ENCODE measurements at regions not wholly inside any gene's neighbourhood (a gene's known extent, or its start where the extent isn't known, plus 50 kb on each side); places are given as distances from the start of the nearest gene placed in this dataset.

DNA sequence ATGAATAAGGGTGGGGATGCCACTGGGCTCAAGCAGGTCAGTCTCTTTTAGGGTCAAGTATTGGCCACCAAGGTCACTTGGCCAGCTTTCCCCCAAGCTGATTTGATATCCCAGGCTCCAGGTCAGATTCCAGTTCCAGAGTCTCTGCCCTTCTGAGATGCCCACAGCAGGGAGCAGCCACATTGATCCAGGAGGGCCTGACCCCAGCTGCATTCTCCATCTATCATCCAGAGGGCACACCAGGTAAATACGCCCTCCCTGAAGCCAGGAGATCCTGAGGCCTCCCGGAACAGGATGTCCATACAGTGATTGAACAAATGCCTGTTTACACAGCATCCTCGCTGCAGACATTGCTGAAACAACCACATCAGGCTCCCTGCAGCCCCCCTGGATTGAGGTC, 264.6 kb upstream of the TLE3 start:
- H4K20me1 ChIP-seq (ENCODE audit: control insufficient read depth, insufficient read depth): no peaks in the 10 kb centered on the region
- no peaks in the 10 kb centered on the region for H3K9me3 ChIP-seq (replicated peaks; ENCODE audit: control insufficient read depth, insufficient read depth, low read length)
- ChIA-PET SMC1A (ENCODE audit: uncharacterized antibody, unreplicated experiment) (no interaction called here), POLR2A (no interaction called here), CTCF (no interaction called here), RAD21 (ENCODE audit: unreplicated experiment) (no interaction called here)
- DNase-seq (ENCODE audit: low read depth, low spot score) (no peak), ATAC-seq (no peak), FAIRE-seq (no peak)
- H3K4me2 ChIP-seq (ENCODE audit: control insufficient read depth, insufficient read depth): no peak overlapping the region
- BruUV-seq (replicated peaks): no TSS peak
- in situ Hi-C loops (cut with MboI): no loop called here
- no peak overlapping the region for H3K4me3 ChIP-seq
- no peaks in the 10 kb centered on the region; a peak in 1 of 4 replicates for H3K27me3 ChIP-seq (replicated peaks in 1 of 2; ENCODE audit: control insufficient read depth in 2 of 2, insufficient read depth in 2 of 2, low read length in 1 of 2)
- H2AFZ ChIP-seq (ENCODE audit: control insufficient read depth, low read depth, low read length): no peak overlapping the region
- intact Hi-C loops (cut with micrococcal nuclease; ENCODE audit: unreplicated experiment): no loop called here
- no peaks in the 10 kb centered on the region for H3K79me2 ChIP-seq (ENCODE audit: control insufficient read depth, insufficient read depth, low read length)
- H3K4me1 ChIP-seq (ENCODE audit: control insufficient read depth, insufficient read depth, low read length): no peaks in the 10 kb centered on the region
- H3K9ac ChIP-seq (ENCODE audit: control insufficient read depth, insufficient read depth, low read length): no peak overlapping the region
- no peak overlapping the region for H3K27ac ChIP-seq (ENCODE audit: control insufficient read depth, insufficient read depth)
- WGBS (ENCODE audit: insufficient coverage, insufficient replicate concordance, low lambda C conversion rate, missing lambda C conversion rate): 51% methylated on average over 3 of the region's 3 CpGs
- H3K36me3 ChIP-seq (ENCODE audit: control insufficient read depth in 2 of 2, insufficient read depth in 2 of 2, low read length in 1 of 2): no peaks in the 10 kb centered on the region
- TF ChIP-seq SIN3A (IDR thresholded peaks at IDR 0.05; ENCODE audit: low read depth, low read length) (no peak), CREM (IDR thresholded peaks at IDR 0.05; ENCODE audit: low read depth) (no peak), NR2F1 (conservative IDR thresholded peaks at IDR 0.05) (no peak), ZNF24 (IDR thresholded peaks at IDR 0.05) (no peak), BHLHE40 (IDR thresholded peaks at IDR 0.05; ENCODE audit: borderline replicate concordance in 1 of 2, low read depth in 2 of 2, low read length in 1 of 2) (no peak), ZBTB33 (IDR thresholded peaks at IDR 0.05) (no peak), SMC3 (IDR thresholded peaks at IDR 0.05; ENCODE audit: borderline replicate concordance, low read length) (no peak), EED (IDR thresholded peaks at IDR 0.05; ENCODE audit: low read depth) (no peak), RELB (IDR thresholded peaks at IDR 0.05; ENCODE audit: low read depth) (no peak), TCF12 (IDR thresholded peaks at IDR 0.05; ENCODE audit: low read depth, low read length) (no peak), CBX3 (IDR thresholded peaks at IDR 0.05; ENCODE audit: borderline replicate concordance, low read depth) (no peak)
- TF ChIP-seq, protein P1, sequence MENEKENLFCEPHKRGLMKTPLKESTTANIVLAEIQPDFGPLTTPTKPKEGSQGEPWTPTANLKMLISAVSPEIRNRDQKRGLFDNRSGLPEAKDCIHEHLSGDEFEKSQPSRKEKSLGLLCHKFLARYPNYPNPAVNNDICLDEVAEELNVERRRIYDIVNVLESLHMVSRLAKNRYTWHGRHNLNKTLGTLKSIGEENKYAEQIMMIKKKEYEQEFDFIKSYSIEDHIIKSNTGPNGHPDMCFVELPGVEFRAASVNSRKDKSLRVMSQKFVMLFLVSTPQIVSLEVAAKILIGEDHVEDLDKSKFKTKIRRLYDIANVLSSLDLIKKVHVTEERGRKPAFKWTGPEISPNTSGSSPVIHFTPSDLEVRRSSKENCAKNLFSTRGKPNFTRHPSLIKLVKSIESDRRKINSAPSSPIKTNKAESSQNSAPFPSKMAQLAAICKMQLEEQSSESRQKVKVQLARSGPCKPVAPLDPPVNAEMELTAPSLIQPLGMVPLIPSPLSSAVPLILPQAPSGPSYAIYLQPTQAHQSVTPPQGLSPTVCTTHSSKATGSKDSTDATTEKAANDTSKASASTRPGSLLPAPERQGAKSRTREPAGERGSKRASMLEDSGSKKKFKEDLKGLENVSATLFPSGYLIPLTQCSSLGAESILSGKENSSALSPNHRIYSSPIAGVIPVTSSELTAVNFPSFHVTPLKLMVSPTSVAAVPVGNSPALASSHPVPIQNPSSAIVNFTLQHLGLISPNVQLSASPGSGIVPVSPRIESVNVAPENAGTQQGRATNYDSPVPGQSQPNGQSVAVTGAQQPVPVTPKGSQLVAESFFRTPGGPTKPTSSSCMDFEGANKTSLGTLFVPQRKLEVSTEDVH (IDR thresholded peaks at IDR 0.05; ENCODE audit: low read depth, partially characterized antibody): no peak
